Daoy (cell line): ENCODE measurements at regions not wholly inside any gene's neighbourhood (a gene's known extent, or its start where the extent isn't known, plus 50 kb on each side); places are given as distances from the start of the nearest gene placed in this dataset.

Experiments
- DNase-seq: peaks from one replicate; pipeline ENCODE4 v3.0.0-alpha.2; 2015; ENCODE audit warnings: low read depth

DNA sequence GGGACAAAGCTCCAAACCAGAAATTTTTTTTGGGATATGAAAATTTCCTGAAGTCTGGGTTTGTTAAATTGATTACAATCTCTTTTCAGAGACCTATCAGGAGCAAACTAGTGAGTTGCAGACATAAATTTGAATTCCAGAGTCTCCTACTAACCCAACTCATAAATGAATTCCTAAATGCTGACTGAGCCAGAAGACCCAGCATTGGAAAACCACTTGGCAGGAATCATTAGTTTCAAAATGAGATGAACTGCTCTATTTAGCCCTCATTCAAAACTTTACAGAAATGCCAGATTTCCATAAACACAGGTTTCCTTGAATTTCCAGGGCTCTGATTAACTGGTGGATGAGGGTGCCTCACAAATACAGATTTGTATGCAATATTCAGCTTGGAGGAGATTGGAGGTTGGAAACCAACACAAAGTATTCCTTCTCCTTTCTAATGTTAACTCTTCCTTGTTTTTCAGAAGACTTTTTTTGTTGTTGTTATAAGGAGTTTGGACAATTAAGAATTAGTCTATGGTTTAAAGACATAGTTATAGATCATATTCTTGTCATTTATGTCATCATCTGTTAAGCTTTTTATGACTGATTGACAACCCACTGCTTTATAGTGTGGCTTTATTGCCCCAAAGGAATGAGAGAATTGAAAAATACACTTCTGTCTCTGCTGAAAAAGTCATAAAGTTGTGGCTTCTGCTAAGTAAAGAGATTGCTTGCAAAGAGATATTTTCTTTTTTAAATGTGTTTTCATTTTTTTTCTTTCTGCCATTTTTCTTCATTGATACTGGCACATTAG lies 222.8 kb downstream of the HLX start:
- no peak for DNase-seq

DNA sequence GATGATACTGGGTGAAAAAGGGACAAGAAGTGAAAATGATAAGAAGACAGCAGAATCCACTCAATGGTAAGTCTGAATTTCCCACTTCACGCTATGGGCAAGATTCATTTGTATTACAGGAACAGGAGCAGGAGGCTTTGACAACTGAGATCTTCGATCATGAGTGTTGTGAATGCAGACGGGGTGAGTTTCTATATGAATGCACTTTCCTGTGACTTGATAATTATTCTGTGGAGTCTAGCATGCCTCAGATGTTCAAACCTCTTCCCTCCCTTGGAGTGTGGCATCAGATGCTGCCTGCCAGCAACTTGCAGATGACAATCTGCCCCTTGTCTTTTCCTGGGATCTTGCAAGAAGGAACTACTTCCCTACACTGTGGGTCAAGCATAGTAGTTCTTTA lies 225.4 kb downstream of the HLX start:
- no peak for DNase-seq

DNA sequence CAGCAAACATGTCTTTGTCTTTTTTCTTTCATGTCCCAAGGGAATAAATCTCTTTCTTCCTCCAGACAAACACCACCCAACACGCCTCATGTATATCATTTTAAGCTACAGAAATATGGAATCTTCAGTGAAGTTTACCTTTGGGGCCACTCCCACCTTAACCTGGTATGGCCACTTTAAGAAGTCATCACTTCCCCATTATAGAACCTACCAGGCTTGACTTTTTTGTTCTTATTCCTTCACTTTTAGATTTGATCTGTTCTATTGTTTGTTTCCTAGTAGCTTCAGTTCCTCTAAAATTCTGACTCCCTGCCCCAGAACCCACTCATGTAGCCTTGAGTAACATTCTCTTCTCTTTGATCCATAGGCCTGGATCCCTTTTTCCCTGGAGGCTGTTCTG lies 226.3 kb downstream of the HLX start:
- DNase-seq = no peak

DNA sequence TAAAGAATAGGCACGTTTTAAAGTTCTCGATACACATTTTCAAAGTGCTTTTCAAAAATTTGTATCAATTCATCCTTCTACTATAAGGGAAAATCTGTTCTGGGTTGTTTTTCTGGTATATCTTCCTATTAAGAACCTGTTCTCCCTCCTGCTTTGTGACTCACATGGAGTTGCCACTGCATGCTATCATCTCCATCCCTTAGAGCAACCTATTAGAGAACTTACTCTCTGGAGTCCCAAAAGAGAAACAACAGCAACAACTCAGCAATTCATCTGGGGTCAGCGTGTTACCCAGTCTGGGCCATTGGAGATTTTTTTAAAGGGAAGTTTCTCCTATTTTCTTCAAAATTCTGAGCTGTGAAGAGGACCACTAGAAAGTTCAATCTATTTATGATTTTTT lies 227.4 kb downstream of the HLX start:
- no peak for DNase-seq

DNA sequence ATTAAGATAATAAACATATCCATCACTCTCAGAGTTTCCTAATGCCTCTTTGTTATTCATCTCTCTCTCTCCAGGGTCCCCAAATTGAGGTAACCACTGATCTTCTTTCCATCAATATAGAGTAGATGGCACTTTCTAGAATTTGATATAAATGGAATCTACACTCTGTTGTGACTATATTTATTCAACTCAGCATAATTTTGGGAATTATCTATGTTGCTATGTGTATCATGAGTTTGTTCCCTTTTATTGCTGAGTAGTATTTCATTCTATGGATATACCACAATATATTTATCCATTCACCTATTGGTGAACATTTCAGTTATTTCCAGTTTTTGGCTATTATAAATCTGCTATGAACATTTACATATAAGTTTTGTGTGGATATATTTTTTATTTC lies 230.7 kb downstream of the HLX start:
- no peak for DNase-seq

DNA sequence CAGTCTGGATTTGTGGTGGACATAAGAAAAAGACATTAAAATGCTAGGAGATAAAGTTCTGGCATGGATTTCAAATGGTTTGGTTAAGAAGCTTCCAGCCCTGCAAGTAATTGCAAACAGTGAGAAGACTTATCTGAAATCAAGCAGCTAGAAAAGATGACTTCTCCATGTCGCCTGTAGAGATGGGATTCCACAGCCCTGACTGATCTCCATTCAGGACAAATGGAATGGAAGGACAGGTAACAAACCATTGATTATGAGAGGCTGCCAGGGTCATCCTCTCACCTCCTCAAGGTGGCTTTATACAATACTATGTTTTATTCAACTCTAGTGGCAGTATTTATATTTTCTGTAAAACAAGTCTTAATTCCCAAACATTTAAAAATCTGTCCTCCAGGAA lies 237.9 kb downstream of the HLX start:
- no peak for DNase-seq

DNA sequence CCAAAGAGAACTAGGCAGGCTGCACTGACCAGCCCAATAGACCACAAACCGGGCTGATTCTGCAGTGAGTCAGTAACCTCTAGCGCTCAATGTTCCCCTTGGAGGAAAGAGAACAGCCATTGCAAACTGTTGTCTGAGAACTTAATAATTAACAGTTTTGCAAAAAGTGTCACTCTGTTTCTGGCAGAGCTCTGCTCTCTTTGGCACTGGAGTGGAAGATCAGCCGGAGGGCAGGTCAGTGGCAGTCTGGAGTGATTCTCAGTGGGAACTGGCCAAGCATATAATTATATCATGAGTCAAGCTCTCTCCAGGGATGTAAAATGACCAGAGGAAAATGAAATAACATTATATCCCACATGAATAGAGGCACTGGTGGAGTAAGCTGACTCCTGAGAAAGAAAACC lies 238.3 kb downstream of the HLX start:
- peak; percentile 40 for DNase-seq

DNA sequence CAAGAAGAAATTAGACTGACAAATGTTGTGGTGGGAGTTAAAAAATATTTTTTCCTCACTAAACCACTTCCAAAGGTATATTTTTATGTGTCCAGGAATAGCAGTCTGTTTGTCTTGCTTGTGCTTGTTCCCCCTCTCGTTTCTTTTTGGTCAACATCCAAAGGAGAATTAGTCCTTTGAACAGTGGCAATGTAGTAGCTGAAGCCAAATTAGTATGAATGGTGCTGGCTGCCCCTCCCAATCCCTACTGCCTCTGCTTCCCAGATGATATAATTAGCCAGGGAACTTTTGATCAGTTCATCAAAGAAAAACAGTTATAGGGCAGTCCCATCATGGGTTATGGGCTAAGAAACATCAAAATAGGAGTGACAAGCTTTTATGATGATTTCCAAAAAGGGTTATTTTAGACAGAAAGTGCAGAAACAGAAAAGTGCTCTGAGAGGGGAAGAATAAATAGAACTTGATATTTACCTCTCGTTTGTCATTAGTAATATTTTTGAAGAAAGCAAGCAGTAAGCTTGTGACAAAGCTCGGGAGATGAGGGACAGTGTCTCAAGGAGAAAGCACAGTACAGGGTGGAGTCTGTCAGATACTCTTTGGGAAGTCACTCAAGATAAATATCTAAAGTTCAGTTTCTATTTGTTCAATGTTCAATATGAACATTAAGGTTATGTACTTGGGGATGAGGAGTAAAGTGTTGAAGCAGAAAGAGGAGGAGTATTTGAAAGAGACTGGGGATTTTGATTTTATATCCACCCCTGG lies 239.1 kb downstream of the HLX start:
- DNase-seq = no peak

DNA sequence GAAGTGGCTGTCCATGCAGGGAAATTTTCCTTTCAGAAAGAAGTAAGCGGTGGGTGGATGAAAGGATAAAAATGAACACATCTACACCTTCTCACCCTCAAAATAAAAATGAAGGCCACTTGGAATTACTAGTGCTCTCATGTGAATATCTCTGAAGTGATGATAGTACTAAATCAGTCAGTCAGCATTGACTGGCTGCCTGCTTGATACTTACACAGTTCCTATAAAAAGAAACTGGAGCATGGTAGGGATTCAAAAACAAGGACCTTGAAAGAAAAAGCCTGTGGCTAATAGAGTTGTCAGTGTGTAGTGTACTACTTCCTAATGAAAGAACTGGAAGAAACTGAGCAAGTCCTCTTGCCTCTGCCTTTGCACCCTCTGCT lies 239.7 kb downstream of the HLX start:
- no peak for DNase-seq

DNA sequence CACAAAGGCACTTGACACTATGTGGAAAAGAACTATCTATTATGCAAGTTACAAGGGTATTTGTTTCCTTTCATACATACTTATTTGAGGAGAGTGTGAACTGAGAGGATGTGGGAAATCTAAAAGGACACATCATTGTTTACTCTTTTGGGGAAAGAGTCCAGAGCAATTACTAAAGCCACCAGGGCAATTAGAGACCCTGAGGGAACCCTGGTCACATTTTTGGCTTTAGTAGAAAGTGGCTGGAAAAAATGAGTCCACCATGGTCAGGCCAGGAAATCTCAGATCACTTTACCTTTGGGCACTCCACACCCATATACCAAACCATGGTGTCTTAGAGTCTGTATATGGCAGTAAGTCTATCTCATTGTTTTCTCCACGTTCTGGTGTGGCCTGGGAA lies 243.3 kb downstream of the HLX start:
- no peak for DNase-seq

DNA sequence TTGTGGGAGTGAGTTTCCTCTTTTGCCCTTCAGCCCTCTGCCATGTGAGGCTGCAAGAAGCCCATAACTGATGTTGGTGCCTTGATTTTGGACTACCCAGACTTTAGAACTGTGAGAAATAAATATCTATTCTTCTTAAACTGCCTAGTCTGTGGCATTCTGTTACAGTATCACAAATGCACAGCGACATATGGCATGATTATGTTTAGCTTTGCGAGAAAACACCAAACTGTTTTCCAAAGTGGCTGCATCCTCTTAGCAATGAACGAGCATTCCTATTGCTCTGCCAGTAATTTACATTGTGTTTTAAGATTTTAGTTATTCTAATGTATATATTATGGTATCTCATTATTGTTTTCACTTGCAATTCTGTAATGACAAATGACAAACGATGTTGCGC lies 246.7 kb downstream of the HLX start:
- DNase-seq = no peak

DNA sequence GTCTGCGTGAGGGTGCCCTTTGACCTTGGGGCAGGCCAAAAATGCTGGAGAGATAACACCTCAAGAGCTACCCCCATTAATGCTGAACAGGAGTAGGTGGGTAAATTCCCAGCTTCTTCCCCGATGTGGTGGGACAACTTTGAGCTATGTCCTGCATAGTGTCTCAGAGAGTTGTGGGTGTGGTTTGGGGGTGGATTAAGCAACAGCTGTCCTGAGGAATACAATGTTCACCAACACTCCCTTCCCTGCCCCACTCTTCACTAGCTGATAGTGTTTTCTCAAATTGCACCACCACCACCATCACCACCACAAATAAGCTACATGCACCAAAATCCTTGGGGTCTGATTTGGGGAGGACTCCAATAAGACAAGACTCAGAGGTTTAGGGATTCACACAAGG lies 258.4 kb downstream of the HLX start:
- no peak for DNase-seq

DNA sequence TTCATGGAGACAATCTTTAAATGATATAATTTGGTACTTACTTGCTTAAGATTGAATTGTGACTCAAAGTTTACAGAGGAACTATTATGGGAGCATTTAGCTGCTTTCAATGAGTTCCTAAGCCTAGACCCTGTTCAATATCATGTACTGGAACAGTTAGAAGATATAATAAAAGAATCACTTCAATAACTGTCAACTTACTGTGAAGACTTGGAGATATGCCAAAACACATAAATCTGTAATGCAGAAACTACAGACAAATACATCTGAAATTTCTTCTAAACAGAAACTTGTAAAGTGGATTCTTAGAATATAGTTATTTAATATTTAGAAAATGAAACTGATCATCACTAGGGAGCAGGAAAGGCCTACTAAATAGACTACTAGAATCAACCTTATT lies 259.3 kb downstream of the HLX start:
- DNase-seq = no peak

DNA sequence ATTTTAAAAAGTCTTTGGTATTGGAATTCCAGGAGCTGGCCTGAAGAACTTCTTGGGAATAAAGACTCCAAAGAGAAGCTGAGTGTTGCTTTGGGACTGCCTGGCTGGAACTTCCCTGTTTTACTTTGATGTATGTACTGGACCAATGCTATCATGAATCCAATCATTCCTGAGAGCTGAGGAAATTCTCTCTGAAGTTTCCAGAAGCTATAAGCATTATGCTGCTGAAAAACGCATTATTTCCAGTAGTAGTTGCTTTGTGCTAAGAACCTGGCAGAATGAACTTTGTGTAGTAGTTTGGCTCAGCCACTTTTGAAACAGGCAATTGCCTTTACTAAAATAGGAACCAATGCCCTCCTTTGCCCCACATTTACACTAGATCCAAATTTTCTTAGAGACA lies 260.7 kb downstream of the HLX start:
- no peak for DNase-seq

DNA sequence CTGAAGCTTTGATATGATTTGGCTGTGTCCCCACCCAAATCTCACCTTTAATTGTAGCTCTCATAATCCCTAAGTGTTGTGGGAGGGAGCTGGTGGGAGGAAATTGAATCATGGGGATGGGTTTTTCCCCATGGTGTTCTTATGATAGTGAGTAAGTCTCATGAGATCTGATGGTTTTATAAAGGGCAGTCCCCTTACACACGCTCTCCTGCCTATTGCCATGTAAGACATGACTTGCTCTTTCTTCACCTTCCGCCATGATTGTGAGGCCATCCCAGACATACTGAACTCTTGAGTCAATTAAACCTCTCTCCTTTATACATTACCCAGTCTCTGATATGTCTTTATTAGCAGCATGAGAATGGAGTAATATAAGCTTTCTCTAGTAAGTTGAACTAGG lies 261.9 kb downstream of the HLX start:
- no peak for DNase-seq

DNA sequence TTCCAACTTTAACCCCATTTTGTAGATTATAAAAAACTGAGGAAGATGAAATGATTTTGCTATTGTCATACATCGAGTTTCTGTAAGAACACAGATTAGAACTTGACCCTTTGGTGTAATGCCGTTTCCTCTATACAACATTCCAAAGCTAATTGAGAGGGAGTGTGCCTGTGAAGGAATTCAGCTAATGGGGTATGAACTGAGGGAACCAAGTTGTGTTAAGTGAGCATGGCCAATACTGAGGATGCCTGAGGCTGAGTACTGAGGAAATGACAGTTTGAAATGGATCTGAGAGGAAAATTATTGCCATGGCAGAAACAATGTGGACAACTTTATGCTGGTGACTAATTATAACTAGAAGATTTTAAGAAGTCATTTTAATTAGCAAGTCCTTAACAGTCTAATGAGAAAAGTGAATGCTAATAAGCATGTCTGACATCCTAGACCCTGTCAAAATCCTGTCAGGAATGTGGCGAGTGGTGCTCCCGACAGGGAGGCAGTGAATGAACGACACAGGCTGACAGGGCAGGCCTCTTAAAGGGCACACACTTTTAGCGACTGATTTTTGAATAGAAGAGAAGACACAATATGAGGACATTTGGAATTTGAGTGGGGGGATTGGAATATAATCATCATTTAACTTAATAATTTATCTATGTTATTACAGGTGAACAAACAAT lies 262.5 kb downstream of the HLX start:
- no peak for DNase-seq

DNA sequence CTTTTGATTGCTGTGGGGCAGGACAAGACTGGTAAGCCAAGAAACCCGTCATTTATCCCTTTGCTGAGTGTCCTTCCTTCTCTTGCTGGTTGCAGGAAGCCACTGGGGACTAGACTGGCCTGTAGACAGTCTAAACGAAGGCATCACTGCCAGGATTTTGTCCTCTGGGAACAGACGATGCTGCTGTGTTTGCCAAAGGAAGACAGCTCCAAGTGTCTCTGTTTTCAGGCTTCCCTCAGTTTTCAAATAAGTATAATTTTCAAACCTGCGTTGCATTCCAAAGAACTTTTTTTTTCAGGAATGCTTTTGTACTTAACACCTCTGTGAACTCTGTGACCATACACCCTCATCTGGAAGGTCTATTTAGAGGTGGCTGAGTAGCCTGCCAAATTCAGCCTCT lies 269.4 kb downstream of the HLX start:
- DNase-seq = no peak

DNA sequence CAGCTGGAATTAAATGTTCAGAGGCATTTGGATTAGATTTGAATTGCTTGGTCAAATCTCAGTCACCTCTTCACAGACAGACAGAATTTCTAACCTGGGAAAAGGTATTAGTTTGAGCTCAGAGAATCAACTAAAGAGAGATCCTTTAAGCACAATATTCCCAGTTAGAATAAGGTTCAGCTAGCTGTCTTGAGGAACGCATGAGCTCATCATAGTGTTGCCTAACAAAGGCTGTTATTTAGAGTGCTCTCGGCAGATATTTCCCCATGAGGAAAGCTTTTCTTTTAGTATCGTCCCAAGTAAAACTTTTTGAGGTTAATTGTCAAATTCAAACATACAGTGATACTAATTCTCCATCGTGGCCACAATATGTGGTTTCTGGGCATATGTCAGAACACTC lies 269.9 kb downstream of the HLX start:
- no peak for DNase-seq

DNA sequence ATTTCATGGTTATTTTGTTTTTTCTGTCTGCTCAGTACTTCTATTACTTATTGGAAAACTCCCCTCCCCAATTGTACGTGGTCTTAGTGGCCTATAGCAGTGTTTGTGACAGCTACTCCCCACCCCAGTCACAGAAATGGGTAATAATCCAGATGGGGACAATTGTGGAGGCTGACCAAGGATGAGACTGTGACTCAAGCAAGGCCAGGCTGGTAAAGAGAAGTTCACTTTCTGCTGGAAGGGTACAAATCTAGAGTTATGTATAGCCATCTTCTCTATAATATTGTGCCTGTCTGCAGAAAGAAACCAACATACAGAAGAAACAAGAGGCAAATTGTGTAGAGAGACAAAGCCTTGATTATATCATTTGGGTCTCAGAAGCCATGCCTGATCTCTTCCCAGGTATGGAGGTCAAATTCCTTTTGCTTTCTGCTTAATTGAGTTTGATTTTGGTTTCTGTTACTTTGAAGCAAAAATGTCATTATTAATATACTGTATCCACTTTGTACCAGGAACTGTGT lies 270.4 kb downstream of the HLX start:
- no peak for DNase-seq

DNA sequence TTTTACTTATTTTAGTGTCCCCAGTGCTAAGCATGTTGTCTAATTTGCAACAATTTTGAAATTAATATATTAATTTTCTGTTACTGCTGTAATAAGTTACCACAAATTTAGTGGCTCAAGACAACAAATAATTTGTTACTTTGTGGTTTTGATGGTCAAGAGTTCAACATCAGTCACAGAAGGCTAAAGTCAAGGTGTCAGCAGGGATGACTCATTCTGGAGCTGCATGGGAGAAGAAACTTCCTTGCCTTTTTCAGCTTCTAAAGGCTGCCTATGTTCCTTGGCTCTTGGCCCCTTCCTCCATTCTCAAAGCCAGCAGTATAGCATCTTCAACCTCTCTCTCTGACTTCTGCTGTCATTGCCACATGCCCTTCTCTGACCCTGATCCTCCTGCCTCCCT lies 271.8 kb downstream of the HLX start:
- DNase-seq = no peak

DNA sequence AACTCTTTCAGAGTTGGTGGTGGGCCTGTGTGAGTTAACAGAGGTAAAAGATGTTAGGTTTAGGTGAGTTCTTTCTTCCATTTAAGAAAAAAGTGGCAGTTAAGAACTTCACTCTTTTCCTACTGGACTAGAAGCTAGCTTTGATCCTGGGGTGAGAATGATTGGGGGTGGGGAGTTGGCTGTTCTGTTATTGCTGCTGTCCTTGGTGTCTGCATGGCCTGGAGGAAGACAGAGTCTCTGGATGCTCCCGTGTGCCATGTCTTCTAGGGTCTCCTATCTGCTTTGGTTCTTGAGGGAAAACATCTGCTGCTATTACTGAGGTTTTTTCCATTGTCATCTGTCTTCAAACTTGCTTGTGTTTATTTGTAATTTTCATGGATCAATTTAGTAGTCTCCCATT lies 275.7 kb downstream of the HLX start:
- no peak for DNase-seq

DNA sequence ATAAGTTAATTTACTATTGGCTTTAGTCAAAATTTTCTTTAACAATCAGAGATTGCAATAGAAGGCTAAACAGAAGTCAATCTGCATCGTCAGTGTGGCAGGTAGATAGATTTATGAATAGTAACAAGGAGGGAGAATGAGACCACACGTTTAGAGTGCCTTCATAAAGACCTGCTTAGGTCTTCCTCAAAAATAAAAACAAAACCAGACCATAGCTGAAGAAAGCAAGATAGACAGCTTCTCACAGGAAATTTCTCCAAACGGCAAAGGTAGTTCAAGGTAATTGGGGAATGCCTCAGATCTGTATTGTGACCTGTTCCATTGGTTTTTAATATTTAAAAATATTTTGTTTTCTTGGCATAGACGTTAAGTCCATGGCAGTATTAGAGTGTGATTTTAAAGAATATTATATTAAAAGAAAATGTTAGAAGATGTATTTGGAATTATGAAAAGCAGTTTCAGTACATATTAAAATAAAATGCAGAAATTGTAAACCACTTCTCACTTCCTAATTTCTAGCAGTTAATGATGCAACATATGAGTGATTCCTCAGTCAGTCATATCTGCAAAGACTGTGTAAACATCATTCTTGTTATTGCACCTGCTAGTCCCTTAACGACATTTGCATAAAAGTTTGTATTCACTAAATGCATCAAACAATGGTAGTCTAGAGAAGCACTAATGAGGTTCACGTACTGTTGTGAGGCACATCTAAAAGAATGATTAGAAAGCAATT lies 278.0 kb downstream of the HLX start:
- DNase-seq = no peak
